GM18507 (cell line): ENCODE measurements at regions not wholly inside any gene's neighbourhood (a gene's known extent, or its start where the extent isn't known, plus 50 kb on each side); places are given as distances from the start of the nearest gene placed in this dataset.
"Not testable (repeated sequence)": the region's sequence is repeated elsewhere in the genome, so short reads cannot be mapped to it uniquely, and the experiment has no call there.

Source experiments
- DNase-seq: peaks from one replicate; pipeline ENCODE4 v3.0.0; 2011; ENCODE audit warnings: low read depth; ENCODE audit not compliant: insufficient read length; ENCODE audit errors: extremely low spot score
- FAIRE-seq: peaks from 2 replicates; lab custom pipeline; 2011; peaks lifted over from hg19 to GRCh38; lab: Jason Lieb, UNC

DNA sequence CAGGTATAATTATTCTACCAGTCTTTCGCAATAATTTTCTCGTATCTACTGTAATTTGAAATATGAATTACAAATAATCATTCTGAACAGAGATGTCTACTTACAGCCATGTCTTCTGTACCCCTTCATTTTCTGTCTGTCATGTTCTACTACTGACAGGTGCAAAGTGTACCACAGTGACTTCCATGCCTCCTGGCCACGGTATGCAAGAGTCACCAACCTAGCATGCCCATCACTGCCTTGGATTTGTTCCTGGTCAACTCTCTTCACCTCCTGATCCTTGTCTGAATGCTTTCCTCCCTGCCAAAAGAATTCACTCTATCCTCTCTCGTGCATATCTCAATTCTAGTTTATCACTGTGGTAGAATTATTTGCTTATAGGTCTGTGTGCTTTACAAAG is 755.4 kb downstream of the KCNJ2 start:
- FAIRE-seq, result no peak
- no peak for DNase-seq

DNA sequence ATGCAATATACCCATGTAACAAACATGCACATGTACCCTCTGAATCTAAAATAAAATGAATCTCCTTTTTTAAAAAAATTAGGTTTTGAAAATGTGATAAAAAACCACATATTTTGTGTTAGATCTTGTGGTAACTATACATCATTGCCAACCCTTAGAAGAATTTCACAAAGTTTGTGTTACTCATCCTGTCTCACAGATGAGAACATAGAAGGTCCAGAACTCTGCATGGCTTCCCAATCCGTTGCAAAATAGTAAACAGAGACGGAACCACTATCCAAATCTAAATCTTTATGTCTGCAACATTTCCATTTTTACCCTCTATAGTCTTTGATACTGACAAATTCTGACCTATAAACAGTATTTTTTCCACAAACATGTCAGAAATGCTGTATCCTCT is 759.9 kb downstream of the KCNJ2 start:
- DNase-seq (no peak), FAIRE-seq (no peak)

DNA sequence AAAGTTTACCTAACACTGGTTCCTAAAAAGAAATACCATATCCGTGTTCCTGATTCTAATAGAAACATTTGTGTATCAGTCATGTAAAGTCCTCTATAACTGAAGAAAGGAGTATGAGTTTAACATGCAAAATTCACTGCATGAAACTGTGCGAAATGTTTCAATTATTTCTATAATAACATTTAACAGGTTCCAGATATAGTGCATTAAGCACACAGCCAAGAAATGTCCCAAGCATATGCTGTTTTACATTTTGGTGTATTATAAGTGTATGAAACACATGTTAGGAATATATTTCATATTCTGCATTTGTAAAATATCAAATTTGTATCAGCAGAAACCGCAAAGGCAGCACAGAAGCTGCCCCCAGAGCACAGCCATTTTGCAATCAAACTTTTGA is 764.9 kb downstream of the KCNJ2 start:
- FAIRE-seq, result no peak
- DNase-seq, result no peak

DNA sequence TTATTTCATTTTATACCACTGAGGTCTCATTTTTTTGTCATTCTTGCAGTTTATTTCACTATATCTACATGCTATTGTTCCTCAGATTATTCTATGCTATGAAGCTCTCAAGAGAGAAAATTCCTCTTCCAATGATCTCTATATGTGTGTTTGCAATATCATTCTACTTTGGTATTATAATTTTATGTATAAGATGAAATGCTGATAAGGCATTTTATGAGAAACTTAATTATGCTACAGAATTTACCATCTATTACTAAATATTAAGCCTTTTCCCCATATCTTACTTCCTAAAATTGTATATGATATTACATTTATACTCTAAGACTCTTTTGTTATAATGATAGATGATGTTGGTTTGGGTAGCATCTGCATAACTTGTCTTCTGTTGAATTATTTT is 765.5 kb downstream of the KCNJ2 start:
- no peak for FAIRE-seq
- DNase-seq, result no peak

DNA sequence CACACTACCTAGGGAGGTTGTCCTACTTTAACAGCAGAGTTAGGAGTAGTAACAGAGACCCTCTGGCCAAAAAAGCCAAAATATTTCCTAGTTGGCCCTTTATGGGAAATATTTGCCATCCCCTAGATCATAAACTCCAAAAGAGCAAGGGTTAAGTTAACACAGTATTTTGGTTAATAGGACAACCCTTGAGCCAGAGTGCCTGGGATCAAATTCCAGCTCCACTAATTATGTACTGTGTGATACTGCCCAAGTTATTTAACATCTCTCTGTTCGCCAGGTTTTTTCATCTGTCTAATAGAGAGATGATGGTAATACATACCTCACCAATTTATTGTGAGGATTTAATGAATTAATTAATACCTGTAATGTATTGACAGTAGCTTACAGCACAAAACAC is 767.4 kb downstream of the KCNJ2 start:
- no peak for FAIRE-seq

DNA sequence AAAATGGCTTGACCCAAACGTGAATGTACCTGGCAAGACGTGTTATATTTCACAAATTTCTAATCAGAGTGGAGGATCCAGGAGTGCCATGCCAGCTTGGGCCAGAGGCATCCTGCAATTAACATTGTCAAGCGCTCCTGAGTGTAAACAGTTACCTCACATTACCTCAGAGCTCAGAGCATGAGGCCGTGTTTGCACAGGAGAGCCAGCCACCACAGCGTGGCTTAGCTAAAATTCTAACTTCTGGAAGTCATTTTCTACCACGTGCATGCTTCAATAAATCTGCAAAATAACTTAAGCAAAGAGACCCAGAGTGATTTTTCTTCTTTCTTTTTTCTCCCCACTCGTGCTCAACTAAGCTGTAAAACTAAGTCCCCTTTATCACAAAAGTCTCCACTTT is 769.0 kb downstream of the KCNJ2 start:
- no peak for FAIRE-seq
- no peak for DNase-seq

More for the DNA sequence above, 767.4 kb downstream of the KCNJ2 start:
- no peak for DNase-seq

DNA sequence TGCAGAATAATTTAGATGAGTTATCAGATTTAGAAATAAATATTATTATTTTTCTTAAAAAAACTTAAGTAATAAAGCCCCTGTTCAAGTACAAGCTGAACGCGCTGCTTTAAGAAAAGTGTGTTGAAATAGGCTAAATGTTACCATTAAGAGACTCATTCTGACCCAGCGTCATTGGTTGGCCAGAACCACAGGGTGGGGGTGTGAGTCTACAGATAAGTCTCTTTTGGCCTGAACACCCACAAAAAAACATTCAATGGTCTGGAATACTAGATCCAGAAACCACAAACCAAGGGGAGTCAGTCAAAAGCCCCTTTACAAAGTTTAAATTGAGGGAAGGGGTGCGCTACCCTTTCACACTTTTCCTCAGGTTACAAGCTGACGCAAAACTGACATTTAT is 776.1 kb downstream of the KCNJ2 start:
- DNase-seq (no peak), FAIRE-seq (no peak)

DNA sequence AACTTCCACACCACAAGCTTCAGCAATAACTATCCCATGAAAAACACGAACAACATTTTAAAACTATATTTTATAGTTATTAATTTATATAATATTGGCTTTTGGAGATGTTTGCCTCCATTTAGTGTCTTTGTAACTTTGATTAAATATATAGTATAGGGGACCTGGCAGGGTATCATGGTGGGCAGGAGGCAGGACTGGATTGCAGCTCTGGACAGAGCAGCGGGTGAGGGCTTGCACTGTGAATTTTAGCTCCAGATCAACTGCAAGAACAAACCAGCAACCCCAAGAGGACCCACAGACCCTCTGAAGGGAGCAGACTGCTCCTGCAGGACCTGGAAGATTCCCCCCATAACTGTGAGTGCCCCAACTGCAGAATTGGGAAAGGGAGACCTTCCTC is 777.9 kb downstream of the KCNJ2 start:
- FAIRE-seq (no peak), DNase-seq (no peak)

DNA sequence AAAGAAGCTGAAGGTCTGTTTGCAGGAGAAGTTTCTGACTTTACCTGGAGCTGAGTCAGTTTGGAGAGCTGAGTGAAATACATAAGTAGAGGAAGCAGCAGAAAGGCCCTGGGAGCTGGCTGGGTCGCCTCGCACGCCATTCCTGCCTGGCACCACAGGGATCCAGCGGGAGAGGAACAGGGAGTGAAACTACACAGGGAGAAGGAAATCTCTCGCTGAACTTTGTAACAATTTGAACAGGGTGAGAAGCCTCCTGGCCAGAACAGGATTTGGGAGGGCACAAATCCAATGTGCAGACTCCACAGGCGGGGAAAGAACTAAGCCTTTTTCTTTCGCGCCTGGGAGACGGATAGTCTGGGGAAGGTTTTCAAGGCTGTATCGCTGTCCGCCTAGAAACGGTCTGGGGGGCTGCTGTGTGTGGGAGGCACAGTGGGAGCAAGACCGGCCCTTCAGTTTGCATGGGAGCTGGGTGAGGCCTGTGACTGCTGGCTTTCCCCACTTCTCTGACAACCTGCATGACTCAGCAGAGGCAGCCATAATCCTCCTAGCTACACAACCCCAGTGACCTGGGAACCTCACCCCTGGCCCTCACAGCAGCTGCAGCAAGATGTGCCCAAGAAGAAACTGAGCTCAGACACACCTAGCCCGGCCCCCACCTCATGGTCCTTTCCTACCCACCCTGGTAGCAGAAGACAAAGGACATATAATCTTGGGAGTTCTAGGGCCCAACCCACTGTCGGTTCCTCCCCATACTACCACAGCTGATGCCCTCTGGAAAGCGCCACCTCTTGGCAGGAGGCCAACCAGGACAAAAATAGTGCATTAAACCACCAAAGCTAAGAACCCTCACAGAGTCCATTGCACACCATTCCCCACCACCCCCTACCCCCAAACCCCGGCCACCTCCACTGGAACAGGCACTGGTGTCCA is 778.6 kb downstream of the KCNJ2 start:
- DNase-seq, result no peak
- no peak for FAIRE-seq

DNA sequence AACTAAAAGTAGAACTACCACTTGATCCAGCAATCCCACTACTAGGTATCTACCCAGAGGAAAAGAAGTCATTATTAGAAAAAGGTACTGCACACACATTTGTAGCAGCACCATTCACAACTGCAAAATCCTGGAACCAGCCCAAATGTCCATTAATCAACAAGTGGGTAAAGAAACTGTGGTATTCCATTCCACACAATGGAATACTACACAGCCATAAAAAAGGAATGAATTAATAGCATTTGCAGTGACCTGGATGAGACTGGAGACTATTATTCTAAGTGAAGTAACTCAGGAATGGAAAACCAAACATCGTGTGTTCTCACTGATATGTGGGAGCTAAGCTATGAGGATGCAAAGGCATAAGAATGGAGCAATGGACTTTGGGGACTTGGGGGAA is 783.8 kb downstream of the KCNJ2 start:
- DNase-seq, FAIRE-seq: not testable (repeated sequence)

DNA sequence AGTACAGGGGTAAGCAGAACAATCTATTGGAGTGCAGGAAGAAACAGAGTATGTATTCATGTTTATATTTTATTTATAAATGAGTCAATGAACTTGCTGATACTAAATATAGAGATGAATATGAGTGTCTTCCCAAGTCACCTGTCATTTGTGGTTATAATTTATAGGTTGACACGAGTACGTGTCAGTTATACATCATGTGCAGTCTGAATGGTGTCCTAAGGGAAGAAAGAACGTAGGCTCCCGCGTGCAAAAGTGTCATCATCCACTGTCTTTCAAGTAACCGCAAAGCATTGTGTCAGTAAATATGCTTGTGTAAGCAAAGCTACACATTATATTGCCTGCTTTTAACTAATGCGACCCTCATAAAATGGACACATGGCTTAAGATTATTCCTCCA is 786.1 kb downstream of the KCNJ2 start:
- FAIRE-seq, result no peak
- no peak for DNase-seq

DNA sequence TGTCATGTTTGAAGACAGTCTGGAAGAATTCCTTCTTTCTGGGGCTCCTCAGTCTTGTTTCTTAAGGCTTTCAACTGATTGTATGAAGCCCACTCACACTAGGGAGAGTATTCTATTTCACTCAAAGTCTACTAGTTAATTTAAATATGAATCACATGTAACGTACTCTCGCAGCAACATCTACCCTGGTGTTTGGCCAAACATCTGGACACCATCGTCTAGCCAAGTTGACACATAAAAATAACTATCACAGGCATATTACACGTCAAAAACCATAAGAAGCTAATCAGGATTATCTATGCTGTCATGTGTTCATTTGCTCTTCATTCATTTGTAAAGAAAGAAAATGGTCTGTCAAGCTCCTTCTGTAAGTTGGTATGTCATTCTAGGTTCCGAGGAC is 787.4 kb downstream of the KCNJ2 start:
- DNase-seq, result no peak
- no peak for FAIRE-seq

DNA sequence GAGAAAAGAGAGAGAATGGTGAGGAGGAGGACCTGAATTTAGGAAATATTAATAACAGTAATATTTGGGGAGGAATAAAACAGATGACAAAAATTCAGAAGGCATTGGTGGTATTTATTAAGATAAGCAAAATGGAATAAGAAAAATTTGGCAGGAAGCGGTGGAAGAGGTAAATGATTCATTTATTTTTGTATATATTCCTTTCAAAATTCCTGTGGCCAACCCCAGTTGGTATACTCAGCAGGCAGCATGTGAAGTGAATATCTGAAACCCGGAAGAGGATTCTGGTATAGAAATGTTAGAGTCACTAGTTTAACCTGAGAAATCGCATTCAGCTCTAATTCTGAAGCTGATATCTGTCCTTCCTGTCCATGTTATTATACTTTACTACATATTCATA is 792.0 kb downstream of the KCNJ2 start:
- FAIRE-seq (no peak), DNase-seq (no peak)

DNA sequence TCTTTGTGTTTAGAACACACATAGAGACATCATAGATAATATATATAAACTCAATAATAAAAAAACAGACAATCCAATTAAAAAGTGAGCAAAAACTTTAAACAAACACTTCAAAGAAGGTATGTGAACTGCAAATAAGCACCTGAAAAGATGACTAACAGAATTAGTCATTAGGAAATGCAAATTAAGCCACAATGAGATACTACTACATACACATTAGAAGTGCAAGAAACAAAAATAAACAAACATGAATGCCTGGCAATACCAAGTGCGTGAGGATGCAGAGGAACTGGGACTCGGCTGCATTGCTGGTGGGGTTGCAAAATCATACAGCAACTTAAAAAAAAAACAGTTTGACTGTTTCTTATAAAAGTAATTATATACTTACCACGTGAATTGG is 799.0 kb downstream of the KCNJ2 start:
- FAIRE-seq (no peak), DNase-seq (no peak)

DNA sequence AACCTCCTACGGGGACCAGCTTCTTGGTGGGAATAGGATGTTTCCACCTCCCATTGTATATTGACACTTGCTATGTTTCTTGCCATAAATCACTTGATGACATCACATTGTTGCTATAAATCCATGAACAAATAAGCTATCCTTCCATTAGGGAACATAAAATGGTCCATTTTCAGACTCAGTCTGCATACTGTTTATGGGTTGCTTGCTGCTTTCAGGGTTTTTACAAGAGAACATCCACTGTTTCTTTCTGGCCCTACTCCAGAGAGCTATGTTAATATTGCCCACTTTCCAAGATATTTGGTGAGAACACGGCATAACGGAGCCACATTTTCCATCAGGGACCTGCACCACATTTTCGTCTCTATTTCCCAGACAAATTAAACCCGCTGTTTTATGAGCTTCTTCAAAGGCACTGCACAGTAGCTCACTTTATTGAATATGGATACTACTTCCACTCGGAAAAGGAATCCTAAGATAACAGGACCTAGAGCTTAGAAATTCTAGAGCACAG is 800.2 kb downstream of the KCNJ2 start:
- no peak for DNase-seq
- FAIRE-seq, result no peak

DNA sequence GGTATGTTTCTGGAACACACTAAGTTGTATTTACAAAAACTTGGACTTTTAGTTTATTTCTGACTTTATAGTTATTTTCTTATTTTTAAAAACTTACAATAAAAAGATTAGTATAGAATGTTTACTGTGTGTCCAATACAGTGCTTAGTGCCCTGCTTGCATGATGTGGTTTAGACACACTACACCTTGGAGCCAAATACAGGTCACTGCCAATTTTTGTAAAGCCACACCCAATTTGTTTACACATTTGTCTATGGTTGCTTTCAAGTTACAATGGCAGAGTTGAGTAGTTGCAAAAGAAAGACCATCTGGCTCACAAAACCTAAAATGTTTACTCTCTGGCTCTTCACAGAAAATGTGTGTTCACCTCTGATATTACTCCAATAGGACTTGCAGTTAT is 807.1 kb downstream of the KCNJ2 start:
- FAIRE-seq (no peak), DNase-seq (no peak)

DNA sequence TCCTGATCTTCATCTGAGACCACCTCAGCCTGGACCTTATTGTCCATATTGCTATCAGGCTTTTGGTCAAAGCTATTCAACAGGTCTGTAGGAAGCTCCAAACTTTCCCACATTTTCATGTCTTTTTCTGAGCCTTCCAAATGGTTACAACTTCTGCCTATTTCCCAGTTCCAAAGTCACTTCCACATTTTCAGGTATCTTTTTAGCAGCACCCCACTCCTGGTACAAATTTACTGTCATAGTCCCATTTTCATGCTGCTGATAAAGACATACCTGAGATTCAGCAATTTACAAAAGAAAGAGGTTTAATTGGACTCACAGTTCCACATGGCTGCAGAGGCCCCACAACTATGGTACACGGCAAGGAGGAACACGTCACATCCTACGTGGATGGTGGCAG is 815.5 kb downstream of the KCNJ2 start:
- FAIRE-seq (no peak), DNase-seq (no peak)

DNA sequence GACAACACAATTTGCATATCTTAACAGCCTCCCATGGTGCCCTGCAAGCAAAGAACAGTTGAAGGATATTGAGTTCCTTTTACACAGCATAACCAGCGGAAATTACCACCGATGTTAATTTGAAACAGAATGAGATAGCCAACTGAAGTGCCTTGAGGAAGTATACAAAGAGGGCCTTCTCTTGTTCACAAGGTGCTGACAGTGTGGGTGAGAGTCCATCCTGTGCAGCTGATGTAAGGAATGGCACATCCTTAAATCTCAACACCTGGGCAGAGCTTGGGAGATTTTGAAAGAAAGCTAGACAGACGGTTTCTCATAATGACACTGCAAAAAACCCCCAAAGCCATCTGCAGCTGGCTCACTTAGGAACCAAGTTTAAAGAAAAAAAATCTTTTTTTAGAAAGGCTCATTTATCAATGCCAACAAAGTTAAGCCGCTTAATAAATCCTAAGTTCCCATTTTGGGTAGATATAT is 818.6 kb downstream of the KCNJ2 start:
- DNase-seq (no peak), FAIRE-seq (no peak)

DNA sequence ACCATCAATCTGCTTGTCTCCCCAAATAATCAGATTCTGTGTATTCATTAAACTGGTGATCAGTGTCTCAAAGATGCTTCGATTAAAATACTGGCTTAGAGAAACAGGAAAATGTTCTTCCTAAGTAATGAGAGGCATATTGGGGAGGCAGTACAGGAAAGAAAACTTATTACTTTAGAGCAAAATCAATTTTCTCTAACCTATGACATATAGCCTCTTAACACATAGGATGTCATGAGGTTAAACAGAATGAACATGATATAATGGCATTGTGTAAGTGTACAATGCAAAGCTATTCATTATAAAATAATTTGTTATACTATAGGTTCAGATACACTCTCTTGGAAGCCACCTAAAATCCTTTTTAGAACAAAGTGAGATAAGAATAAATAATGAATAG is 819.3 kb downstream of the KCNJ2 start:
- no peak for DNase-seq
- no peak for FAIRE-seq

DNA sequence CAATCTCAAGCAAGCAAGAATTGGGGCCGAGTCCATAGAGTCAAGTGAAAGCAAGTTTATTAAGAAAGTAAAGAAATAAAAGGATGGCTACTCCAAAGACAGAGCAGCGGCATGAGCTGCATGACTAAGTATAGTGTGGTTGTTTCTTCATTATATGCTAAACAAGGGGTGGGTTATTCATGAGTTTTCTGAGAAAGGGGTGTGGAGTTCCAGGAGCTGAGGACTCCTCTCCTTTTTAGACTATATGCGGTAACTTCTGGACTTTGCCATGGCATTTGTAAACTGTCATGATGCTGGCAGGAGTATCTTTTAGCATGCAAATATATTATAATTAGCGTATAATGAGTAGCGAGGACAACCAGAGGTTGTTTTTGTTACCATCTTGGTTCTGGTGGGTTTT is 819.9 kb downstream of the KCNJ2 start:
- FAIRE-seq (no peak), DNase-seq (no peak)

DNA sequence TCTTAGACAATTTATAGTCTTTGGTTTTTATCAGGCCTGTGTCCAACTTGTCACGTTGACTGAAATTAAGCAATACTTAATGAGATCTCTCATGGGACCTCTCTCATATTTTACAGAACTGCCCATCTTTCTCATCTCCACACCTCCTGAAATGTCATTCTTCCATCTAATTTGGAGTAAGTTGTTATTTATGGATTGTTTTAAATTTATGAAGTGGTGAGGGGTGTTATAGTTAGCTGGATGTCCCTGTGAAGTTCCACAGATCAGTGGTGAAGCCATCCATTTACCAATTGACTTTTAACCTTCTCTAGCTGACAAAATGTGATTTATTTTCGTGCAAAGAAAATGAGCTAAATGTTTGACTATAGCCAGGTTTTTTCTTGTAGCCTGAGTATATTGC is 824.9 kb downstream of the KCNJ2 start:
- no peak for FAIRE-seq

More for the DNA sequence above, 824.9 kb downstream of the KCNJ2 start:
- no peak for DNase-seq
